Panc1 (cell line): ENCODE measurements at regions not wholly inside any gene's neighbourhood (a gene's known extent, or its start where the extent isn't known, plus 50 kb on each side); places are given as distances from the start of the nearest gene placed in this dataset.

Experiments
- ATAC-seq: fragments of 200-7000 bp; cut with Tn5 transposase; 2 replicates; pipeline ENCODE4 v1.9.1; 2020; ENCODE audit warnings: mild to moderate bottlenecking, moderate library complexity
- BruUV-seq: library from RNA; stranded (reverse); fragments of 400-500 nt; replicated peaks from 2 replicates; lab custom pipeline; 2021; lab: Mats Ljungman, UMichigan
- CTCF ChIA-PET: fragments of 300-600 bp; sonication (Branson Sonifier 250); formaldehyde crosslinking; loops from one replicate; lab custom pipeline; 2022; ENCODE audit warnings: antibody characterized with exemption; lab: Charles Lee
- POLR2A ChIA-PET: fragments of 300-600 bp; sonication (Branson Sonifier 250); formaldehyde crosslinking; loops from one replicate; lab custom pipeline; 2022; ENCODE audit warnings: antibody characterized with exemption; lab: Charles Lee
- DNase-seq: peaks from one replicate; pipeline ENCODE4 v3.0.0-alpha.2; 2010; ENCODE audit warnings: low read depth, low spot score
- H3K27ac ChIP-seq: 2 replicates; pipeline ENCODE4 v1.5.1; 2011; ENCODE audit warnings: mild to moderate bottlenecking, low read length, inconsistent platforms
- H3K27me3 ChIP-seq: fragments of 200-500 bp; sonication (Bioruptor generic); 2 replicates; pipeline ENCODE4 v1.6.0; 2014; ENCODE audit warnings: low read length, inconsistent platforms; ENCODE audit not compliant: control insufficient read depth, insufficient read depth
- H3K36me3 ChIP-seq: fragments of 200-500 bp; sonication (Bioruptor generic); 2 replicates; pipeline ENCODE4 v1.5.1; 2014; ENCODE audit warnings: inconsistent platforms, mild to moderate bottlenecking, low read length, moderate library complexity; ENCODE audit not compliant: control insufficient read depth, insufficient read depth
- H3K4me1 ChIP-seq: 2 replicates; pipeline ENCODE4 v1.5.1; 2011; ENCODE audit warnings: inconsistent platforms, mild to moderate bottlenecking, low read length, moderate library complexity; ENCODE audit not compliant: control insufficient read depth, insufficient read depth
- H3K4me3 ChIP-seq, 2 experiments: 2 replicates each; pipeline ENCODE4 v1.5.1; 2011 to 2012; ENCODE audit warnings: low read depth in 2 of 2, low read length in 2 of 2, mild to moderate bottlenecking in 2 of 2, inconsistent platforms in 1 of 2, moderate library complexity in 1 of 2
- H3K9me3 ChIP-seq: fragments of 200-500 bp; sonication (Bioruptor generic); 2 replicates; pipeline ENCODE4 v1.5.1; 2014; ENCODE audit warnings: low read depth, mild to moderate bottlenecking, inconsistent platforms, low read length, moderate library complexity; ENCODE audit not compliant: control insufficient read depth, insufficient read depth
- CTCF ChIP-seq: fragments of 450-650 bp; IDR thresholded peaks from 2 replicates; pipeline ENCODE4 v1.5.1; 2017; ENCODE audit warnings: mild to moderate bottlenecking
- POLR2AphosphoS5 ChIP-seq: IDR thresholded peaks from 2 replicates; pipeline ENCODE4 v1.6.1; 2012; ENCODE audit warnings: mild to moderate bottlenecking, low read depth, low read length, moderate library complexity
- SIN3A ChIP-seq: IDR thresholded peaks from 2 replicates; pipeline ENCODE4 v1.6.1; 2012; ENCODE audit warnings: low read depth, mild to moderate bottlenecking, low read length, moderate library complexity, borderline replicate concordance; ENCODE audit not compliant: insufficient read depth
- TCF7L2 ChIP-seq: IDR thresholded peaks from 2 replicates; pipeline ENCODE4 v1.6.1; 2011; ENCODE audit warnings: mild to moderate bottlenecking, low read depth, low read length, inconsistent platforms
- in situ Hi-C: cut with HindIII; loops from 2 replicates; pipeline ENCODE4 v1.10.0; 2016; ENCODE audit warnings: low sequenced_read_pairs, low pct_unique_long_range_greater_than_20kb
- intact Hi-C: fragments of 100-400 bp; cut with micrococcal nuclease; formaldehyde crosslinking; loops from one replicate; pipeline ENCODE4 v1.10.0; 2022; ENCODE audit not compliant: unreplicated experiment
- TF ChIP-seq, protein P1 (sequence below), 2 experiments: IDR thresholded peaks; 2 replicates each; pipeline ENCODE4 v1.6.1; 2011 to 2012; ENCODE audit warnings: low read depth in 2 of 2, control low read depth in 1 of 2, low read length in 1 of 2, mild to moderate bottlenecking in 1 of 2, moderate library complexity in 1 of 2; ENCODE audit not compliant: insufficient read depth in 1 of 2

DNA sequence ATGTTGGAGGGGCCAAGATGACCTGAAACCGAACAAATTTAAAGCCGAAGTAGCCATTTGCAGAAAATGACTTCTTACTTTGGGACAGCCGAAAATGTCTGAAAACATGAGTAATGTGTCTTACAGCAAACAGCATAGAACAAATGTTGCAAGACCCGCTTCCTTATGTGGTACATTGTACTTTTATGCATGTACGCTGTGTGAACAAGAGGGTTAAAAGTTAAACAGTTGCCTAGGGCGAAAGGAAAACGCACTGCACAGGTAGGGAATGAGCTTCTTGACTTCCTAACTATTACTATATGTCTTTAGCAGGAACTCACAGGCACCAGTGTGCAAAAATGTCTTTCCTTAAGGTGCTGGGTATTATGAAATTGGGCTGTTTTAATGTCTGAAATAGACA, 303.5 kb upstream of the MGMT start:
- Histone ChIP-seq H3K9me3 (no peaks in the 10 kb centered on the region), H3K4me1 (no peaks in the 10 kb centered on the region), H3K27ac (no peak overlapping the region), H3K27me3 (peaks cover 4% of the 10 kb centered on the region), H3K36me3 (no peaks in the 10 kb centered on the region; the same call in 1 of the 2 replicates), H3K4me3 (no peak overlapping the region)
- BruUV-seq = no TSS peak
- TF ChIP-seq CTCF = no peak
- TF ChIP-seq TCF7L2 = no peak
- no peak for TF ChIP-seq POLR2AphosphoS5
- TF ChIP-seq SIN3A = no peak
- TF ChIP-seq, protein P1, sequence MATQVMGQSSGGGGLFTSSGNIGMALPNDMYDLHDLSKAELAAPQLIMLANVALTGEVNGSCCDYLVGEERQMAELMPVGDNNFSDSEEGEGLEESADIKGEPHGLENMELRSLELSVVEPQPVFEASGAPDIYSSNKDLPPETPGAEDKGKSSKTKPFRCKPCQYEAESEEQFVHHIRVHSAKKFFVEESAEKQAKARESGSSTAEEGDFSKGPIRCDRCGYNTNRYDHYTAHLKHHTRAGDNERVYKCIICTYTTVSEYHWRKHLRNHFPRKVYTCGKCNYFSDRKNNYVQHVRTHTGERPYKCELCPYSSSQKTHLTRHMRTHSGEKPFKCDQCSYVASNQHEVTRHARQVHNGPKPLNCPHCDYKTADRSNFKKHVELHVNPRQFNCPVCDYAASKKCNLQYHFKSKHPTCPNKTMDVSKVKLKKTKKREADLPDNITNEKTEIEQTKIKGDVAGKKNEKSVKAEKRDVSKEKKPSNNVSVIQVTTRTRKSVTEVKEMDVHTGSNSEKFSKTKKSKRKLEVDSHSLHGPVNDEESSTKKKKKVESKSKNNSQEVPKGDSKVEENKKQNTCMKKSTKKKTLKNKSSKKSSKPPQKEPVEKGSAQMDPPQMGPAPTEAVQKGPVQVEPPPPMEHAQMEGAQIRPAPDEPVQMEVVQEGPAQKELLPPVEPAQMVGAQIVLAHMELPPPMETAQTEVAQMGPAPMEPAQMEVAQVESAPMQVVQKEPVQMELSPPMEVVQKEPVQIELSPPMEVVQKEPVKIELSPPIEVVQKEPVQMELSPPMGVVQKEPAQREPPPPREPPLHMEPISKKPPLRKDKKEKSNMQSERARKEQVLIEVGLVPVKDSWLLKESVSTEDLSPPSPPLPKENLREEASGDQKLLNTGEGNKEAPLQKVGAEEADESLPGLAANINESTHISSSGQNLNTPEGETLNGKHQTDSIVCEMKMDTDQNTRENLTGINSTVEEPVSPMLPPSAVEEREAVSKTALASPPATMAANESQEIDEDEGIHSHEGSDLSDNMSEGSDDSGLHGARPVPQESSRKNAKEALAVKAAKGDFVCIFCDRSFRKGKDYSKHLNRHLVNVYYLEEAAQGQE (IDR thresholded peaks at IDR 0.05; ENCODE audit: insufficient read depth in 1 of 2, low read depth in 2 of 2, low read length in 1 of 2) = no peak
- CTCF ChIA-PET = no interaction called here
- in situ Hi-C loops (no loop called here), intact Hi-C loops (no loop called here)
- ATAC-seq = no peak
- POLR2A ChIA-PET = no interaction called here
- DNase-seq = no peak

DNA sequence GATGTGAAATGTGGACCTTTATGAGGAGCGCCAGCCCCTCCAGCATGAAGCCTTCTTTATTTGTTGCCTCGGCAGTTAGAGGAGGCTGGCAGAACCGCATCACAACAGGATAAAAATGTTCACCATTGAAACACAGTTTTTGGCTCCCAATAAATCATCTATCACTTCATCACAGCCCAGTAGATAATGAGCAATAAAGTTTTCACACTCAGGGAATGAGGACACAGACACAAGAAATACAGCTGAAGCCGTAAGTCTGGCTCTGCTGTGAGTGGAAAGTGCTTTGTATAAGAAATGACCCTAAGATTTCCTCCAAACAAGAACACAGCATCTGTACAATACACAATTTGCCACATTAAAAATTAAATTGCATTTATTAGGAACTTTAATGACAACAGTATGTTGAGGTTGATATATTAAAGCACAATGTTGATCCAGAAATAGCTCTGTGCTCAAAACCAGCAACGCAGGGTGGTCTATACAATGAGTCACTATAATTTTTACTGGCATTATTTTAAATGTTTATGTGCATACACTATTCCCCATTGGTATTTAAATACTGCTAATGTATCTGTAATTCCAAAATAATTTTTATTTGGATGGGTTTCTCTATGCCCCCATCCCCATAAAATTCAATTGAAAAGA, 301.8 kb upstream of the MGMT start:
- no peaks in the 10 kb centered on the region for H3K9me3 ChIP-seq
- ATAC-seq = no peak
- intact Hi-C loops = no loop called here
- CTCF ChIA-PET = no interaction called here
- no peak overlapping the region for H3K27ac ChIP-seq
- H3K36me3 ChIP-seq = no peaks in the 10 kb centered on the region; the same call in 1 of the 2 replicates
- peaks cover 4% of the 10 kb centered on the region for H3K27me3 ChIP-seq
- in situ Hi-C loops = no loop called here
- no peak for TF ChIP-seq POLR2AphosphoS5
- no peak for TF ChIP-seq TCF7L2
- TF ChIP-seq, protein P1 (IDR thresholded peaks at IDR 0.05; ENCODE audit: insufficient read depth in 1 of 2, low read depth in 2 of 2, low read length in 1 of 2) = no peak
- TF ChIP-seq SIN3A = no peak
- TF ChIP-seq CTCF = no peak
- DNase-seq = no peak
- BruUV-seq = no TSS peak
- no peaks in the 10 kb centered on the region for H3K4me1 ChIP-seq
- H3K4me3 ChIP-seq = no peak overlapping the region
- POLR2A ChIA-PET = no interaction called here
